CD4-positive, alpha-beta T cell treated with Interleukin-2 at 100 ng/mL for 4 hours (primary cell): ENCODE measurements at regions not wholly inside any gene's neighbourhood (a gene's known extent, or its start where the extent isn't known, plus 50 kb on each side); places are given as distances from the start of the nearest gene placed in this dataset.
"Not testable (repeated sequence)": the region's sequence is repeated elsewhere in the genome, so short reads cannot be mapped to it uniquely, and the experiment has no call there.

Source experiments
- DNase-seq: peaks from one replicate; pipeline ENCODE4 v3.0.0-alpha.2; 2020; ENCODE audit warnings: low spot score

DNA sequence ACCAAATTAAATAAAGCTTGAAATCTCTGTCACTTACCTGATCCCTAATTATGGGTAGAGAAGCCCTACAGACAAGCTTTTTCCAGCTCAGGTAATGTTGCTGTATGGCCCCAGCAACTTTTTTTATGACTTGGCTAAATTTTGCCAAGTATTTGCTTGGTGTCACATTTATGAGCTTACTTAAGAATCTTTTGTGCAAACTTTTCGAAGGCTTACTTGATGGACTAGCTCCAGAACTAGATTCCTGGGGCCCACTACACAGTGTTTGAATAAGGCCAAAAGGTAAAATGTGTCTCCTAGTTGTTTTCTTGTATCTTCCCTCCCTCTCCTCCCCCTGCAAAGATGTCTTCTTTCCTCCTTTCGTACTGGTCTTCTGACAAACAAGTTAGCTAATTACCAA, 257.9 kb downstream of the OSR1 start:
- no peak for DNase-seq

DNA sequence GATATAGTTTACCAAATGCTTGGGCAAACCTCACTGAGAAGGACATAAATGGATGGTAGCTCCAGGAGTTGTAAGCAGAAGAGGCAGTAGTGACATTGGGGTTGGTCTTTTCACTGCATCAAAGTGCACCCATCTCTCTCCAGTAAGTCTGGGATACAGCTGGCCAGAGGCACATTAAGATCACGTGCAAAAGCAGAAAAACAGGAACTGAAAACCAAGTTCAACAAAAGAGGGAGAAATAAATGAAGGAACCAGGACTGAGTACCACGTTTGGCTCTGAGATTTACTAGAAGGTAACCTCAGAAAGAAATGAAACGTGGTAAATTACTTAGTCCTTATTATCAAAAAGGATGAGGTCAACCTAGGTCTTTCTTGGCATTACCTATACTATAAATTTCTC, 259.2 kb downstream of the OSR1 start:
- no peak for DNase-seq

- no peak for DNase-seq
Measured at GRCh38 chr2:19098467-19099160, 259.8 kb downstream of the OSR1 start.

DNA sequence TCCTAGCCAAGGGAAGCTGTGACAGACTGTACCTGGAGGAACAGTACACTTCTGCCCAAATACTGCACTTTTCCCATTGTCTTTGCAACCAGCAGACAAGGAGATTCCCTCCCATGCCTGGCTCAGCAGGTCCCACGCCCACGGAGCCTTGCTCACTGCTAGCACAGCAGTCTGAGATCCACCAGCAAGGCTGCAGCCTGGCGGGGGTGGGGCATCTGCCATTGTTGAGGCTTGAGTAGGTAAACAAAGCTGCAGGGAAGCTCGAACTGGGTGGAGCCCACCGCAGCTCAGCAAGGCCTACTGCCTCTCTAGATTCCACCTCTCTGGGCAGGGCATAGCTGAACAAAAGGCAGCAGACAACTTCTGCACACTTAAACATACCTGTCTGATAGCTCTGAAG, 268.9 kb downstream of the OSR1 start:
- DNase-seq = not testable (repeated sequence)

DNA sequence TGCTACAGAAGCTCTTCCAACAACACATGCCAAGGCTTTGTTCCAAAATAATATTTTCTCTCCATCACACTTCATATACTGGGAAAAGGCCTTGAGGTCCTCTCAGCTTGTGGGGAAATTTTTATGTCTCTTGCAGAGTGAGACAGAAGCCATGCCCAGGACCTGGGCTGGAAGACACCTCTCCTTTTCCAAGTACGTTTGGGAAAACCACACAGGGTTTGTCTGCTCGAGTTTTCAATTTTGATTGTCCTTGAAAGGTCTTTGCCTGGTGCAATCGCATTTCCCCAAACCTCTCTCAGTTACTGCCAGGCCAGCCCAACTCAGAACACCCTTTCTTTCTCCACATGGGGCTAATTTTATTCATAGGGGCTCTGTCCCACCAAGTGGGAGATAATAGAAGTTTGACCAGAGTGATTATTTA, 272.2 kb downstream of the OSR1 start:
- no peak for DNase-seq

DNA sequence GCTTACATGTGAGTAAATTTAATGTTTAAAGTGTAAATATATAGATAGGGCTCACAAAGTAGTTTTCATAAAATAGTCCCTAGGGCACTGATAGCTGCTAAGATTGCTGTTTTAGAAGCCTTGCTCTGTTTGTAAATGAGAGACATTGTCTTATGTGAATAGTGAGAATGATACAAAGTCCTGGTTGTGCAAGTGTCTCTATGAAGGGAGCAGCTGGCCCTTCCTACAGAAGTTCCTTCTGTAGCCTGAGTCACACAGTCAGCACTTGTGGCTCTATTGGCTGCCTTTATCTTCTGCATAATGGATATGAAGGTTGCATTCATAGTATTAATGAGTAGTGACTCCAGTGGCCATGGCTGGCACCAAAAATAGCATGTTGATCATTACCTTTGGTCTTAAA, 279.7 kb downstream of the OSR1 start:
- DNase-seq = no peak

- no peak for DNase-seq
Measured at GRCh38 chr2:19073522-19073921, 284.9 kb downstream of the OSR1 start.

- DNase-seq = no peak
Measured at GRCh38 chr2:19072161-19072560, 286.3 kb downstream of the OSR1 start.

GRCh38 chr2:19070886-19071285, 287.5 kb downstream of the OSR1 start:
- DNase-seq = no peak

GRCh38 chr2:19068206-19068605, 290.2 kb downstream of the OSR1 start:
- no peak for DNase-seq

DNA sequence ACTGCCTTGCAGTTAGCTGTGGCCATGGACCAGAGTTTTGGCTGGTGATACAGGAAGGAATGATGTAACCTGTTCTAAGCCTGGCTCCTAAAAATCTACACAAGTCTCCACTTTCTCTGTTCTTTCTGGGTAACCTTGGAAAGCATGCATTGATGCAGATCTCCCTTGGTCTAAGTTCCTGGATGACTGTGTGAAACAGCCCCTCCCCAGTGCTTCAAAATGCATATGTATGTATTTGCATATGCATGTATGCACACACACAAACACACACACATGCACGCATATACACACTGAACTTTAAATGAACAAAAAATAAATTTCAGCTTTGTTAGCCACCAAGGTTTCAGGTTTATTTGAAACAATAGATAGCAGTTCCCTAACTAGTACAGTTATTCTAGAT, 296.1 kb downstream of the OSR1 start:
- no peak for DNase-seq

GRCh38 chr2:19059076-19059475, 299.3 kb downstream of the OSR1 start:
- no peak for DNase-seq

- DNase-seq = no peak
Measured at GRCh38 chr2:19051203-19051831, 307.1 kb downstream of the OSR1 start.

- DNase-seq = no peak
Measured at GRCh38 chr2:19050354-19050753, 308.1 kb downstream of the OSR1 start.

DNA sequence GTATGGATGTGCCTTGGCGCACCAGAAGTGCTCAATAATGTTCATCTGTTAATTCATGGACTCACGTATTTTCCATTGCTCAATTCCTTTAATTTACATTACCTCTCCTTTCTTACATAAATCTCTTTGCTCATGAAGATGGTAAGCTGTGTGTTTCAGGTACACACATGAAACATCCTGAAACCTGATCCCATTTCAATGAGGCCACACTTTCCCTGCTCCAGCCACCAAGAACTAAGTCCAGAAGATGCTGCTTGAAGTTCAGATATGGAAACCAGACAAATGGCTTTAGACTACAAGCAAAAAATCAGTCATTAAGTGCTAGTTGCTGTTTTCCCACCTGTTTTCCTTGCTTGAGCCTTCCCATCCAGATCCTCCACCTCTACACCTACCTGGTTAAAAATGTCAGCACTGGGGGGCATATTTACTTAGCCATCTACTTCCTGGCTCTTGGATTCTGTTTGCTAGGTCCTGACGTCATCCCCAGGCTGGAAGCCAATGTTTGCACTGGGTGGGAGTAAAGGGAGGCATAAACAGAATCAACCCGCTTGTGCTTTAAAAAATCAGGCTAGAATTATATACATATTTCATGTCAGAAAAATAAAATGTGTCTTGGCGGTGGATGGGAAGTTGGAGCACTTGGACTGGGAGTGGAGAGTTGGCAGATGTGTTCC, 309.7 kb downstream of the OSR1 start:
- DNase-seq = no peak

DNA sequence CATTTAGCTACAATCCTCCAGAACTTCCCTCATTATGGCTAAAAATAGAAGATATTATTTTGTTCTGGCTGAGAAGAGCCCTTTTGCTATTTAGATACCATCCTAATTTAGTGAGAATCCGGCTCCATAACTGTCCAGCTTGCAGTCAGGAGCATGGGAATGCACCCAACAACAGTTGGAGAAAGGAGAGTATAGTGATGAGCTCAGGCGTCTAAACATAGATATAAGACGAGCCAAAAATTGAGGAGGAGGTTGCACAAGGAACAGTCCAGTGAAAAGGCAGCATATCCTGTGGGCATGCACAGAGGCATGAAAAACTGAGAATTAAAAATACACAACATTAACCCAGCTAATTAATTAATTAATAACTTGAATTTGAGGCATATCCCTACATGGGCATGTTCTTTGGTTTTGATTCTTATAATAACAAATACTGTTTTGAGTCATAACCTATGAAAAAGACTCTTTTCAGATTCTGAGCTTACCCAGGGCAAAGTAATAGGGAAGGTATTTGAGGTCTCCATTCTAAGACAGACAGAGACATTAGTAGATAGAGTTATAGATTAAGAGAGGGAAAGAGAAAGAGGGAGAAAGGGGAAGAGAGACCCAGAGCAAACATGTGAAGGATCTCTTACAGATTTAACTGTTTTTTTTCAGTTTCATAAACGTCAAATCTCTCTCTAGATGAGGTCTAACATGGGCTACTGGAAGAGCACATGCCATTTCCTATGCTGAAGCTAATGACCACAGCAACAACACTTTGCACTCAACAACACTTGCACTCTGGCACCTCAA, 311.2 kb downstream of the OSR1 start:
- no peak for DNase-seq

DNA sequence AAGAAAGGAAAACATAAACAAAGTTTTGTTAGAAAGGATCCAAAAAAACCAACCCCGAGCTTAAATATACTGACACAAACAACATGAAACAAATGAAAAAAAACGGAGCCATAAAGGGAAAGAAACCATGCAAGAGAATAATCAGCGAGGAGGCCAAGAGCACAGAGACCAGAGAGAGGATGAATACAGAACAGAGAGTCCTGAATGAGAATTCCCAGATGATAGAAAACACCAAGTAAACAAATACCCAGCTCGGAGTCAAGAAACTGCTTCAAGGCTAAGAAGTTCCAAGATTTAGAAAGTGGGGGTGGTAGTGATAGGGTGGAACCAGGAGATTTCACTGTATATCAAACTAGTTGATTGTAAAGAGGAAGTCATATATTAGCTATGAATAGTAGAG, 313.3 kb downstream of the OSR1 start:
- no peak for DNase-seq

- DNase-seq = no peak
Measured at GRCh38 chr2:19043893-19044292, 314.5 kb downstream of the OSR1 start.

- DNase-seq = no peak
Measured at GRCh38 chr2:19041434-19042041, 316.9 kb downstream of the OSR1 start.

DNA sequence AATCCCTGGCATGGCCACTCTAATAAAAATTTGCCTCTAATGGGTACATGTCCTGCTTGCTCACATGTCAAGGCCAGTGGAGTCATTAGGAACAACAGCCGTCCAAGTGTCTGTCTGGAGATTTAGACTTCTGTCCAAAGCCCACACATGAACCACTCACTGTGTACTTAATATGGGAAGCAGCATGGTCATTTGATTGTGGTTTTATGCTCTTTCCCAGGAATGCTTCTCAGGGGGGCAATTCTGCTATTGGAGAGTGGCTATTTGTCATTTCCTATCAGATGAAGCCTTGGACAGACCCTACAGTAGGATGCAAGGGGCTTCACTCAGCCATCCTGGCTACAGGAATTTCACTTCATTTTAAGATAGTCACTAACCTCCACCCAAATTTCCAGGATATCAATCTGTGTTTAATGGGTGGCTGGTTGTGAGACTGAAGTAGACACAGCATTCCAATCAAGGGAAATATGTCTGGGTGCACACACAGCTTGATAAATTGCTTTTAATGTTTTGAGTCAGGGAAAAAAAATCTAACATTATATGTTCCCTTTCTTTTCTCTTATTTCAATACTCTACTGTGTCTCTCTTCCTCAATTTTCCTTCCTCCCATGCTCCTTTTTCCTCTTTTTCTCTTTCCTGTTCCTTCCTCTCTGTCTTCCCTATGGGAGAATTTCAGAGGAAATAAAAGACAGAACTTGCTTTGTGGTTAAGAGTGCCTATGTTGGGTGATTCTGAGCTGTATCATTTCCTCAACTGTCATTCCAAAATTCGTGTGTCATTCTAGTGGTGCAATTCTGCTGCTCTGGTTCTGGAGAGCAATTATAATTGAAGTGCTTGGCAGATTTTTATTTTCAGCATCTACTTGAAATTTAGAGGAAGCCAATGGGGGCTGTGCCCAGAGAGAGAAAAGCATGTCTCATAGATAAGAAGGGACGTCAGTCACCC, 320.1 kb downstream of the OSR1 start:
- no peak for DNase-seq

DNA sequence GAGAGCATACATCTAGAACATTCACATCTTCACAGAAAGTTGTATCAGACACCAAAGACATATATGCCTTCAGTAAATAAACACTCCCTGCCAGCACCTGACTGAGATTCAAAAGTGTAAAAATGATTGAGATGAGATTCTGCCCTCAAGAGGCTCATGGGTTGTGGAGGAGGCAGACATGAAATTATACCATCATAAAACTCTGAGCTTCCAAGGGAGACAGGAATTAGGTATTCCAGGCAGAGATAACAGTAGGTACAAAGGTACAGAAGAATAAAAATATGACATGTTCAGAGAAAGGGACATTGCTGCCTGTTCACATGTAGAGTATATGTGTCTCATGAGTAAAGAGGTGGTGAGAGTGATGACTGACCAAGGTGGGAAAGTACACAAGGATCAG, 322.3 kb downstream of the OSR1 start:
- DNase-seq = no peak
